Stimulated activated CD4-positive, alpha-beta T cell treated with anti-CD3 and anti-CD28 coated beads, Interleukin-2, amount 100 ng/mL, for 48 hours (primary cell): ENCODE measurements at regions not wholly inside any gene's neighbourhood (a gene's known extent, or its start where the extent isn't known, plus 50 kb on each side); places are given as distances from the start of the nearest gene placed in this dataset.
"Not testable (repeated sequence)": the region's sequence is repeated elsewhere in the genome, so short reads cannot be mapped to it uniquely, and the experiment has no call there.

ENCODE experiments used
- DNase-seq, 2 donors: peaks; one replicate each; pipeline ENCODE4 v3.0.0-alpha.2; 2020

- no peak for DNase-seq
These were observed 63.1 kb downstream of the MTNR1B start for GRCh38 chr11:93032580-93032979.

- DNase-seq = no peak
These were observed 63.6 kb downstream of the MTNR1B start for GRCh38 chr11:93033093-93033492.

- DNase-seq = no peak
These were observed 64.7 kb downstream of the MTNR1B start for GRCh38 chr11:93034031-93034722.

GRCh38 chr11:93034723-93035039 is 65.2 kb downstream of the MTNR1B start:
- no peak for DNase-seq

- DNase-seq = no peak
These were observed 69.1 kb downstream of the MTNR1B start for GRCh38 chr11:93038521-93038920.

- DNase-seq = no peak
These were observed 70.2 kb downstream of the MTNR1B start for GRCh38 chr11:93039531-93040240.

GRCh38 chr11:93041682-93042081 is 72.2 kb downstream of the MTNR1B start:
- DNase-seq = no peak

- DNase-seq = not testable (repeated sequence)
These were observed 73.7 kb downstream of the MTNR1B start for GRCh38 chr11:93043186-93043585.

GRCh38 chr11:93049740-93050139 is 80.3 kb downstream of the MTNR1B start:
- DNase-seq = no peak

GRCh38 chr11:93051186-93051585 is 81.7 kb downstream of the MTNR1B start:
- DNase-seq = no peak

- DNase-seq = no peak
These were observed 84.4 kb downstream of the MTNR1B start for GRCh38 chr11:93053864-93054263.

GRCh38 chr11:93054279-93054678 is 84.8 kb downstream of the MTNR1B start:
- DNase-seq = no peak

GRCh38 chr11:93054881-93055280 is 85.4 kb downstream of the MTNR1B start:
- DNase-seq = peak; percentile 4 to 15

- DNase-seq = no peak
These were observed 89.9 kb downstream of the MTNR1B start for GRCh38 chr11:93059117-93059957.

- DNase-seq = no peak
These were observed 93.6 kb downstream of the MTNR1B start for GRCh38 chr11:93063086-93063485.

GRCh38 chr11:93065074-93065674 is 95.7 kb downstream of the MTNR1B start:
- DNase-seq = not testable (repeated sequence)

- DNase-seq = no peak
These were observed 98.5 kb downstream of the MTNR1B start for GRCh38 chr11:93067881-93068390.

- no peak for DNase-seq
These were observed 102.9 kb downstream of the MTNR1B start for GRCh38 chr11:93072229-93072914.

- DNase-seq = no peak
These were observed 103.6 kb downstream of the MTNR1B start for GRCh38 chr11:93073026-93073425.

GRCh38 chr11:93073508-93074280 is 104.2 kb downstream of the MTNR1B start:
- DNase-seq = no peak

GRCh38 chr11:93074352-93074751 is 104.9 kb downstream of the MTNR1B start:
- DNase-seq = no peak

- no peak for DNase-seq
These were observed 106.3 kb downstream of the MTNR1B start for GRCh38 chr11:93075782-93076181.
